A172 (cell line): ENCODE measurements at regions not wholly inside any gene's neighbourhood (a gene's known extent, or its start where the extent isn't known, plus 50 kb on each side); places are given as distances from the start of the nearest gene placed in this dataset.

Experiments used
- DNase-seq: peaks from one replicate; pipeline ENCODE4 v3.0.0-alpha.2; 2015; ENCODE audit warnings: low spot score

GRCh38 chr3:127483902-127484591 is 106.5 kb downstream of the TPRA1 start:
- no peak for DNase-seq

DNA sequence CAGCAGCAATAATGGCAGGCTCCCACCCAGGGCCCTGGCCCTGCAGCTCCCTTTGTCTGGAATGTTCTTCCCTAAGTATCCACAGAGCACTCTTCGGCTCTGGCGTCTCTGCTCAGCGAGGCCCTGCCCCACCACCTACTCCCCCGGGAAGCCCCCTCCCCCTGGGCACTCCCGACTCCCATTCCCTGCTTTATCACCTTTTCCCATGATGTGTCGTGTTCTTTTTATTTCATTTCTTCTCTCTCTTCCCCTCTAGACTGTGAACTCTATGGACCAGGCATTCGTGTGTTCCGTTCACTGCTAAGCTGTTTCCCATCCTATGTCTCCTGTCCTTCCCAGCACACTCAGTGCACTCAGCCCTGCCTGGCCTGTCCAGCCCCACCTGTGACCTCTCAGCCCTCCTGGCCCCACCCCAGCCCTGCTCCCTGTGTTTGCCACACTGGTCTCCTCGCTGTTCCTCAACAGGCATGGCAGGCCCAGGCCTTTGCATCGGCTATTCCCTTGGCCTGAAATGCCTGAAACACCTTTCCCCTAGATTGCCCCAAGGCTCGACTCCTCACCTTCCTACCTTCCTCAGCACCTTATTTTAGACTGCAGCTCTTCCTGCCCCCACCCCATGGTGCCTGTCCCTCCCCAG is 107.4 kb downstream of the TPRA1 start:
- no peak for DNase-seq

- DNase-seq, result no peak
These were observed 108.1 kb downstream of the TPRA1 start for GRCh38 chr3:127482216-127483004.

DNA sequence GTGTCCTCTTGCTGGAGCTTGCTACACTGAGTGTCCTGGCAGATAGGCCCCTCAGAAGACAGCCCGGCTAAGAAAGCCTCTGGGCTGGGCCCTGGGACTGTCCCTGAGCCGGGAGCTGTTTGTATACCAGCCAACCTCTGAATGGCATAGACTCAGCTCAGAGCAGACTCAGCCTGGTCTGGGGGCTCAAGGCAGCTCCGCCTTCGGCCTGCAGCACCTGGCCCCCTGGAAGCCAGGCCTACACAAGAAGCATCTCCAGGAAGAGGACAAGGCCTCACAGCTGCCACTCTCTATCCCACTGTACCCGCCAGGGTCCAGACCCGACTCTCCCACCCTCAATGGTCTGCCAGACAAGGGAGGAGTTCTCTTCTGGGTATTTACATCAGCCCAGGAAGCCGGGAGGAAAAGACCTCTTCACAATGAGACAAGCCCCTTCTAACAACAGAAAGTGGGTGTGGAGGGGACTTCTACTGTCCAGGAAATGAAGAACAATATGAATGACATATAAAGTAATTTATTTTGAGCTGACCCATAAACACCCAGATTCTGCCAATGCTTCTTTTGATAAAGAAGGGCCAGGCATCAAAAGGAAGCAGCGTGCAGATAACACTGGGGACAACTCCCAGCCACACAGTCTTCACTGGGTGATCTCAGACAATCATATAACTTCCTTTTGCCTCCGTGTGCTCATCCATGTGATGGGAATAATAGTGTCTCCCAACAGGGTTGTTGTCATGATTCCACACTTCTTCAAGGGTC is 110.2 kb downstream of the TPRA1 start:
- DNase-seq, result no peak

DNA sequence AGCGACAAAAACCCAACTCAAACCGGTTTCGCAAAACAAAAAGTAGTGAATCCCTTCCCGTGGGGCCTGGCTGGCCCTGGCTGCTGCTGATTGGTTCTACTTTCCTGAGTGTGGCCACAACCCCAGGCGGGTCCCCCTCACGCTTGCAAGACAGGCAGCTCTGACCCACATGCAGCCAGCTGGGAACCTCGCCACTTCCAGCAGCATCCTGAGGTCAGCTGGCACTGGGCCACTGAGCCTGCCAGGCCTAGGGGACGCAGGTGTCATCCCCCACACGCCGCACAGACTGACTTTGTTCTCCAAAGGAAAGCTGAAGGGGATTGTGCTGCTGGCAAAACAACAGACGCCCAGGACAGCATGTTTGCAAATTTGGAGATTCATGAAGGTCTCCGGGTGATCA is 111.1 kb downstream of the TPRA1 start:
- no peak for DNase-seq

GRCh38 chr3:127478922-127479321 is 111.6 kb downstream of the TPRA1 start:
- DNase-seq, result no peak

GRCh38 chr3:127477396-127477795 is 113.1 kb downstream of the TPRA1 start:
- no peak for DNase-seq

GRCh38 chr3:127476936-127477335 is 113.6 kb downstream of the TPRA1 start:
- DNase-seq, result no peak

DNA sequence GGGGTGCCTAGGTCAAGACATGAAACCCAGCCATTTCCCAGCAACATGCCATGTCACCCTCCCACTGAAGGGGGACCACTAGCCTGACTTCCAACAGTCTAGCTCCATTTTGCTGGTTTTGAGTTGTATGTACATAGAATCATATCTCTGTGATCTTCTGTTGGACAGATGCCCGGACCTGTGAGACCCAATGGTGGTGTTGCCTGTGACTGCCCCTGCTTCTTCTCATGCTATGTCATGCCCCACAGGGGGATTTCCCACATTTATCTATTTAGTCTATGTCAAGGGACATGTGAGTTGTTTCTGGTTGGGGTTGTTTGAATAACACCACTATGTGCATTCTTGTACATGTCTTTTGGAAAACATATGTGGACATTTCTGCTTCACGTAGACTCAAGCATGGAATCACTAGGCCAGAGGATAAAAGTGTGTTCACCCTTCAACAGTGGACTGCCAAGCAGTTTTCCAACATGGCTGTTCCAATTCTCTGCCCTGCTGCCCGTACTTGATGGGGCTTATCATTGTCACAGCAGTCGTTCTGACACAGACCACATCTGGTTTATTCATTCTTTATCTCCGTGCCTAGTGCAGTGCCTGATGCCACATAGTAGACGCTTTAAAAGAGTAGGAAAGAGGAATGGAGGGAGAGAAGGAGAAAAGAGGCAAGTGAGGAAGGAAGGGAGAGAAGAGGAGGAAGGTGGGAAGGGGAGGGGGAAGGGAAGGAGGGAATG is 114.4 kb downstream of the TPRA1 start:
- DNase-seq, result no peak

DNA sequence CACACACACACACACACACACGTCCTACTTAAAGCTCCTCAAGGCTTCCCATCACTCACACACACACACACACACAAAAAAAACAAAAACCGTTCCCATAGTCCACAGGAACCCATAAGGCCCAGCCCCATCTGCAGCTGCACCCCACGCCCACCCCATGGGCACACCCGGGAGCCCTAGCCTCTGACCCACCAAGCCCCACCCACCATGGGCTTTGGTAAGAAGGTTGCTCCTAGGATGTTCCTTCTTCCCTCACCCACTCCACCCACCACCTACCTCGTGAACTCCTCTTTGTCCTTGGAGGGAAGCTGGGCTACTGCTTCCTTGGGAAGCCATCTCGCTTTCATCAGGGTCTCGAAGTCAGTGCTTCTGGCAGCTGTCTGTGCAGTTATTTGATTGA is 115.1 kb downstream of the TPRA1 start:
- no peak for DNase-seq

DNA sequence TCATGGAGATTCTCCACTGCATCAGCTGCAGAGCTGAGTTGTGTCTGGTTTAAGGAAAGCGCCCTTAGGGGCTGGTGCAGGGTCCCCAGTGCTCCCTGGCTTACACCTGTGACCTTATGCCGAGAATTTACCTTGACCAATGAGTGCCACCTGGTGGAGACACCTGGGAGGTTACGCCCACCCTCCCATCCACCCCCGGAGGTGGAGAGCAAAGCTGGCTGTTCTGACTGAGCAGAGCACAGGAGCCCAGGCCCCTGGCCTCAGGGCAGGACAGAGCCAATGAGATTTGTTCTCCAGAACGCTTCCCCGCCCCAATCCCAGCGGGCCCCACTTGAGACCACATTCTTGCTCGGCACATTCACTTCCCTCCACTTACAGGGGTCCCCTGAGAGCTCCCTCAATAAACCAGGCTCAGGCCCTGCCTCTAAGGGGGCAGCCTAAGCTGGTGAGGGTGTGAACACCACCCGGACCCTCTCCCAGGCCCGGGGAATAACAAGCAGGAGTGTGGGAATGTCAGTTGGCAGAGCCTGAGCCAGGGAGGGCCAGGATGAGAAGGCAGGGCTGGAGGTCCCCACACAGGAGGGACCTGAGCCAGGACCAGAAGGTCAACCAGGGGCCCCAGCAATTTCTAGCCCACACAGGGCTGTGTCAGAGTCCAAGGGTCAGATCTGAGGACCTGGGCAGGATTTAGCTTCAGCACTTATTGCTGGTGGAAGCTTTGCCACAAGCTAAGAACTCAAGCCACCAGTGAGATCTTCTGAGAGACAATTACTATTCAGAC is 117.1 kb downstream of the TPRA1 start:
- DNase-seq, result no peak

- DNase-seq, result no peak
These were observed 118.0 kb downstream of the TPRA1 start for GRCh38 chr3:127472506-127472905.

GRCh38 chr3:127471142-127471541 is 119.4 kb downstream of the TPRA1 start:
- no peak for DNase-seq

DNA sequence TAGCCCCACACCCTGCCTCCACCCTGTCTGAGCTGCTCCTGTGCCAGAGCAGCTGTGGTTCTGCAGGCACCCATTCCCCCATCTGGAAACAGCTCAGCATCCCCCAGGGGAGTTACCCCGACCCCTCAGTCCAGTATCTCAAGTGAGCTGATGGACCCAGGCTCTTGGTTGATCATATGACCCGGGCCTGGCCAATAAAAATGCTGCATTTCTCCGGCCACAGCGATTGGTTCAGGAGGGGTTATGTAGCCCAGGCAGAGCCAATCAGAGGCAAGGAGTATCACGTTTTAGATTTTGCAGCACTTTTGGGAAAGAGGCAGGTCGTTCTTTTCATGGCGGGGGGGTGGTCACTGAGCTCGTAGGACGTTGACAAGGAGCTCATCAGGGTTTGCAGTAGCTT is 120.8 kb downstream of the TPRA1 start:
- no peak for DNase-seq

DNA sequence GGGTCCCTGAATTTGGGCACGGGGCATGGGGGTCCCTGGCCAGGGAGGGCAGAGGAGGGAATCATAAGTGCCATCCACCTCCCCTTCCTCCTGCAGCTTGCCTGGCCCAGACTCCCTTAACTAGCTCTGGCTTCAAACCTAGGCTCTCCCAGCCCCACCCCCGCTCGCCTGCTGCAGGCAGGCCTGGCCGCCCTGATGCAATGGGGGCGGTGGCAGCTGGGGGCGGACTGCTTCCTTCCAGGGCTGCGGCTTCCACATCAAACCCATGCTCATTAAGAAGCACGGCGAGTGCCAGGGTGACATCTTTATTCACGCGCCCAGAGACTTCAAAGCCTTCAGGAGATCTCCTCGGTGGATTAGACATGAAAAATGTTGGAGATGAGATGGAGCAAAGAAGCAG is 123.1 kb downstream of the TPRA1 start:
- DNase-seq, result no peak

DNA sequence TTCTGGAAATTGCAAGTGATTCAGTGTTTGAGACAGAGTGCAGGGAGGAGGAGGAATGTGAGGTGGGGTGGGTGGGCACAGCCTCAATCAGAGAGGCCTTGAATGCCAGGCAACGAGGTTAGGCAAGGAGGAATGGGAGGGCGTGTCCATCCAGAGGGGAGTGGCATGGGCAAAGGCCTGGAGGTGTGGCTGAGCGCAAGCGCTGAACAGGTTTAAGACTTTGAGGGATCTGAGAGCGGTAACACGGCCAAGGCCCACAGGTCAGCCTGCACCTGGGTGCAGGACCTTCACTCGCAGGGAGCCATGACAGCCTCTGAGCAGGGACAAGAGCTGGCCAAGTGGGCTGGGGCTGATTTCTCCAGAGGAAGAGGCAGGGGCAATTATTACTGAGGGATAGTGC is 125.9 kb downstream of the TPRA1 start:
- no peak for DNase-seq

- no peak for DNase-seq
These were observed 128.3 kb downstream of the TPRA1 start for GRCh38 chr3:127462111-127462655.

- DNase-seq, result no peak
These were observed 129.1 kb downstream of the TPRA1 start for GRCh38 chr3:127461286-127461910.

DNA sequence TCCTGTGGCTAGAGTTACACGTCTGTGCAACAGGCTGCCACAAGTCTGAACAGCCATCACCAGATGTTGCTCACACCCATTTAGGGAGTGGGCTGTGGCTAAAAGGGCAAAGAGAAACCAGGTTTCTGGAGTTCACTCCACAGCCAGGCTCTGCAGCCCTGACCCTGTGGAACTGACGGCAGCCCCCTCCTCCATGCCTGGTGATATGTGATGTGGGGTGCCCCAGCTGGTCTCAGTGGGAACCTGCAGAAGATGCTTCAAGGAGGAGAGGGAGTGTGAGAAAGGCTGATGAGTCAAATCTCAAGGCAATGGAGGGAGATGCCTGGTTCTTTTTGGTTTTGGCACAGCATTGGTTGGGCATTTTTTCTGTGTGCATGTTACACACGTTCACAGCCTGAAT is 130.6 kb downstream of the TPRA1 start:
- no peak for DNase-seq
